ENCODE measurements at regions not wholly inside any gene's neighbourhood (a gene's known extent, or its start where the extent isn't known, plus 50 kb on each side); places are given as distances from the start of the nearest gene placed in this dataset.

DNA sequence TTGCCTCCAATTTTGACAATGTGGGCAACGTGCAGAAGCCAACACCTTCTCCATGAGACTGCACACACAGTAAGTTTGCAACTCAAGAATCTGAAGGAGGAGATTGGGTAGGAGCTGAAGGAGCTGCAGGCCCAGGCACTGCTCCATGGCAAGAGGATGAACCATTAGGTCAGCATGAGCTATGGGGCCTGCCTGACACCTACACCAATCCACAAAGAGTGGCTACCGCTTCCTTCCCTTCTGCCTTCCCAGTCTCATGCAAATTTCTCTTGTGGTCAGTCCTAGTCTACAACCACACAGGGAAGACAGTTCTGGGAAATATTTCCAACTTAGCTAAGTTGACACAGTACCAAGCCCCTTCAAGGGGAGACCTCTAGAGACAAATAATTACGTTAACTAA is 142.0 kb upstream of the ADO start:
- Histone ChIP-seq H3T11ph (ENCODE audit: low read length) (no peak overlapping the region), H3K9ac (ENCODE audit: extremely low read depth, insufficient read length, low read length) (no peak overlapping the region), H2BK15ac (ENCODE audit: low read depth, low read length) (no peak overlapping the region), H3K79me2 (ENCODE audit: insufficient read depth, low read length) (no peaks in the 10 kb centered on the region), H3K27me3 (ENCODE audit: insufficient read depth, low read length) (no peaks in the 10 kb centered on the region), H2BK20ac (ENCODE audit: low read depth, low read length, poor library complexity, severe bottlenecking) (no peak overlapping the region), H3K23me2 (ENCODE audit: insufficient read length, low read depth, low read length, poor library complexity, severe bottlenecking) (no peaks in the 10 kb centered on the region), H3K23ac (ENCODE audit: insufficient read length, low read depth, low read length) (no peak overlapping the region), H3K56ac (ENCODE audit: insufficient read length, low read depth, low read length) (no peak overlapping the region), H2BK120ac (ENCODE audit: low read depth, low read length, poor library complexity, severe bottlenecking) (no peak overlapping the region), H4K20me1 (ENCODE audit: control insufficient read depth, insufficient read depth, insufficient read length) (no peaks in the 10 kb centered on the region), H2BK5ac (ENCODE audit: insufficient read length, low read length) (no peak overlapping the region), H3K9me3 (ENCODE audit: control insufficient read depth, low read depth, low read length) (no peaks in the 10 kb centered on the region), H3K4me2 (ENCODE audit: insufficient read depth, insufficient read length, low read length) (no peak overlapping the region), H2AFZ (ENCODE audit: low read length) (no peak overlapping the region), H4K5ac (ENCODE audit: insufficient read length, low read depth, low read length) (no peak overlapping the region), H4K91ac (ENCODE audit: insufficient read length, low read depth, low read length) (no peak overlapping the region), H4K8ac (replicated peaks; ENCODE audit: insufficient read length, low read depth, low read length) (no peak overlapping the region), H3K18ac (ENCODE audit: insufficient read length, low read depth, low read length) (no peak overlapping the region), H3K14ac (ENCODE audit: insufficient read depth, low read length) (no peak overlapping the region), H3K27ac (ENCODE audit: insufficient read length, low read depth, low read length) (no peak overlapping the region), H3K4me1 (ENCODE audit: insufficient read depth, low read length) (no peaks in the 10 kb centered on the region), H3K4ac (ENCODE audit: low read depth, low read length) (no peak overlapping the region), H2BK12ac (ENCODE audit: insufficient read length, low read depth, low read length) (no peak overlapping the region), H3K79me1 (ENCODE audit: insufficient read depth, low read depth, low read length, poor library complexity, severe bottlenecking) (no peaks in the 10 kb centered on the region), H2AK5ac (ENCODE audit: insufficient read length, low read length) (no peak overlapping the region)
- no peak for TF ChIP-seq CTCF (conservative IDR thresholded peaks at IDR 0.05)
- Mint-ChIP-seq H3K36me3 (ENCODE audit: insufficient read depth in 1 of 3, low read depth in 3 of 3) (peaks cover 5% of the 10 kb centered on the region in 3 experiments; a peak in 6 of 7 replicates), H3K27me3 (ENCODE audit: low read depth) (peaks cover 5% of the 10 kb centered on the region; the same call in 1 of the 2 replicates), H3K4me1 (peaks cover 5% of the 10 kb centered on the region in 2 experiments; a peak in 1 of 4 replicates), H3K27ac (no peak overlapping the region), H3K9me3 (peaks cover 8 to 14% of the 10 kb centered on the region in 2 experiments), H3K4me3 (no peak overlapping the region)
- whole genome bisulfite sequencing (ENCODE audit: extremely low coverage, insufficient read length, low lambda C conversion rate): no CpG with 5 or more reads among the region's 3 CpGs
- no peak for DNase-seq

All from H9 (cell line).